GM21423 (cell line): ENCODE measurements at regions not wholly inside any gene's neighbourhood (a gene's known extent, or its start where the extent isn't known, plus 50 kb on each side); places are given as distances from the start of the nearest gene placed in this dataset.

Experiments
- ATAC-seq: cut with Tn5 transposase; IDR thresholded peaks from one replicate; pipeline ENCODE4 v1.9.1; 2021; ENCODE audit warnings: mild to moderate bottlenecking, moderate library complexity; ENCODE audit not compliant: unreplicated experiment

DNA sequence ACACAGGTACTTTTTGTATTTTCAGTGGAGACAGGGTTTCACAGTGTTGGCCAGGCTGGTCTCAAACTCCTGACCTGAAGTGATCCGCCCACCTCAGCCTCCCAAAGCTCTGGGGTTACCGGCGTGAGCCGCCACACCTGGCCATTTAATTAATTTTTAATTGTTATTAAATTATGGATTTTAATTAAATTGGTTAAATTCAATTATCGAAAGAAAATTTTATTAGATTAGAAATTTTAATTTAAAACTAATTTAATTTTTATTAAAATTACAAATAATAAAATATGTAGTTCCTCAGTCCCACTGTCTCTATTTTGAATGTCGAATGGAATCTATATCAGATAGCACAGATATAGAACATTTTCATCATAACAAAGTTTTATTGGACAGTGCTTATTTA, 416.5 kb downstream of the GABRG2 start:
- no peak for ATAC-seq

DNA sequence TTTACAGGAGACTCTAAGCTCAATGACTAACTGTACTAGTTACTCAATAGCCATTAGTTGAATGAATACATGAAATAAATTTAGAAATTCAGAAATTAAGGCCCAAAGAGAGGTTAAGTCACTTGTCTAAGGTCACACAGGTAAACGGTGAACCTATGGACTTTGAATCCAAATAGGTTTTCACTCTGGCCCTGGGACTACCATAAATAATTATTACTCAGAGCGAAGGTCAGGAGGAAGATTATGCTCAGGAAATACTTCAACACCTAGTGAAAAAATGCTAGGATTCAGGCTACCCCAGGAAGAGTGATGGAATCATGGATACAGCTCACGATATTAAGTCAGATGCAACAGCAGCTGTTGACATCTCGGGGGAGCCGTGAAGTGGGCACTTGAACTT, 417.4 kb downstream of the GABRG2 start:
- ATAC-seq, result no peak

DNA sequence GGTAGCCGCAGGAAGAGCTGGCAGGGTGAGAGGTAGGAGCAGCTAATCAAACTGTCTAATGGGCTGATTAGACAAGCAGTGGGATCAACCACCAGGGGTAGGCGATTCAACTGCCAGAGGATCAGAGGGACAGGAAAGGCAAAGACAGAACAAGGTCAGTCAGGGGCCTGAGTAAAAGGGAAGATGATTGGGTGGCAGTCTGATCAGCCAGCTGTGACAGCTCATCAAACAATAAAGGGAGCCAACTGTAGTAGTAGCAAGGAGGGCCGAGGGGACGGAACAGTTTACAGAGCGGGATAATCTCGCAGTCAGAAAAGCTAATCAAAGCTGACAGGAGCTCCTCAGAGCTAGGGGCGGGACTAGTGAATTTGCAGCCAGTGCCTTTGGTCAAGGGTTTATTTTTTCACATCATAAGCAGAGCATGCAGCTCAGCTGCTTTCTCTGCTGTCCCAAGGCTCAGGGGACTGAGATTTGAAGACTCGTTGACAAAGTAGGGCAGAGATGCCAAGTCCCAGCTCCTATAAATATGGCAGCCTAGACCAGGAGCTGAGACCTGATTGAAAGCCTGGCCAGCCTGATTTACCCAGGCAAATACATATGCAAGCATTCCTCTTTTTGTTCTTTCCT, 418.2 kb downstream of the GABRG2 start:
- no peak for ATAC-seq

DNA sequence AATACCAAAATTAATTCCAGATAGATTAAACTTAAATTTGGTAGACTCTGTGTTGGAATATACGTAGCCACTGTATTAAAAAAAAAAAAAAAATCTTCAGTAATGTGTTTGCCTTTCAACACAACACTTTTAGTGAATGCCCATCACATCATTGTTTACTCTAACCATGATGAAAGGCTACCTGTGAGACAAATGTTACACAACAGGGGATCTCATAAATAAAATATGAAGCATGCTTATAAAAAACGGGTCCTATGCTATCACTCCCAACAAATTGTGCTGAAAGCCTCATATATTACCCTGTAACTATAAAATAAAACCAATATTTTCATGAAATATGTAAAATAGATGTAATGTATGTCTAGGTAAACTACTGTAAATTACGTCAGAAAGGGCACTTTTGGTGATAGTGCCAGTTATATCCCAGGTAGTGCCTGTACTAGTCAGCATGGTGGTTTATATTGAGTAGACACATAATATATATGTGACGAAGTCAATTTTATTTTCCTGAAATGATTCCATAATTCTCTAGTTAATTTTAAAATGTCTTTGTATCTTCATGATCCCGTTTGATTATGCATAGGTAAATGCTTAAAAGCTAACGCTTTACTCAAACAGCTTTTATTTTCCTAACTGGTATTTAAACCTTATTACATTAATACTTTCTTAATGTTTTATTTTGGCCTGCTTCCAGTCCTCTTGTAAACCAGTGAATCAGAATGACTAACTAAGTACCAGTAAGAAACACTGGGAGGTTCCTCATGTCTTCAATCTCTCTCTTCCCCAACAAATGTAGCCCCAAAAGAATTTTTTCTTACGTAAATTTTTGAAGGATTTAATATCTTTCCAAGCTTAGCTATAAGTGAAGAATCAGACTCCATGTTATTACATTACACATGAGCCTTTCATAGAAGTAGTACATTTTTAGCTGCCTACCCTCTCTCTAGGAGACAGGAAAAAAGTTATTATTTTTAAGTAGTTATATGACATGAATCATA, 420.3 kb downstream of the GABRG2 start:
- no peak for ATAC-seq

DNA sequence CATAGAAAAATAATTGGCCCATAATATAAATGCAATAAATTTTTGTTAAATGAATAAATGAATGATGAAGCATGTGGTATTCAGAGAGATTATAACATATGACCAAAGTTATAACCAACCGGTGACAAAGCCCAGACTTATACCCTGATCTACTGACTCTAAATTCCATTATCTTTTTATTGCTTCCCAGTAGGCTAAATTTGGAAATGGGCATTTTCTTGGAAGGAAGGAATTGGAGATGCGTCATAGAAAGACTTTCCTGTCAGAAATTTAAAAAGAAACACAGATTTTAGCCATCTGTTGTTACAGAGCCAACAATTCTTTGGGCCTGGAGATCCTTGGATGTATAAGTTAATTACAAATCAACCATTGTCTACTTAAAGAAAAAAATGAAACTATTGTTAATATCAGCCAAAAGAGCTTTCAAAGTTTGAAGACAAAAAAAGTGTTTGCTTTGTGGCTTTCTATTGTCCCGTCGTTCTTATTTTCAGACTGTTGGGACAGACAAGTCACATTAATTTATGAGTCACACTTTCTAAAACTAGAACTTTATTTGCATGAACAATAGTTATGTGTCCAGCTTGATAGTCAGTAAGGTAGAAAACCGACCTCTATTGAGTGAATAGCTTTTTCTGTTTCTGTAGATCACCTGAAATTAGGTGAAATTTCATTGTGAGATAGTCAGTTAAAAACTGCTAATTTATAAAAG, 428.7 kb downstream of the GABRG2 start:
- no peak for ATAC-seq

DNA sequence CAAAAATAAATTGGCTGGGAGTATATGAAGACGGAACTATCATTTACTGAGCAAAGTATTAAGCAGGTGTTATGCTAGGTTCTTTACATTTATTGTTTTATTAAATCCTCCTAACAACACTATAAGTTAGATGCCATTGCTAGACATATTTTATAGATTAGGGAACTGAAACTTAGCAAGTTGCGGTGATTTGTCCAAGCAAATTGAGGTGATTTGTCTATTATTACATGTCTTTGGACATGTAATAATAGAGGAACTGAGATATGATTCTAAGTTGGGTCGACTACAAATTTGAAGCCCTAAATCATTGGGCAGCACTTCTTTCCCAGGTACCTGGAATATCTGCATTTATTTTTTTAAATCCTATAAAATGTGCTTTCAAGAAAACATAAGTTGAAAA, 429.9 kb downstream of the GABRG2 start:
- no peak for ATAC-seq

DNA sequence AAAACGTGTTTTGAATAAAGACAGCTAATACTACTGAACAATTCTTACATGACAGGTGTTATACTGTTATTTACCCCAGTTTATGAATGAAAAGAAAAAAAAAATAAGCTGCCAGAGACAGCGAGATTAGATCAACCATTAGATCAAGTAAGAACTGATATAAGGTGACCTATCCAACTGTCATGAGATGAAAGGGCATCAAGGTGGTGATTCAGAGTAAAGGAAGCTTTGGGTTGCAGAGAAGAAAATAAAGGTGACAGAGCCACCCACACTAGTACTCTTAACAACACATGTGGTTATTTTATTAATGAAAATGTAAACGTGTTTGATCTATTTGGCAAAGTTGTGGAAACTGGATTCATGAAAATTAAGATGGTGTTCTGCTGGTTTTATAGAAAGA, 435.2 kb downstream of the GABRG2 start:
- ATAC-seq, result no peak

DNA sequence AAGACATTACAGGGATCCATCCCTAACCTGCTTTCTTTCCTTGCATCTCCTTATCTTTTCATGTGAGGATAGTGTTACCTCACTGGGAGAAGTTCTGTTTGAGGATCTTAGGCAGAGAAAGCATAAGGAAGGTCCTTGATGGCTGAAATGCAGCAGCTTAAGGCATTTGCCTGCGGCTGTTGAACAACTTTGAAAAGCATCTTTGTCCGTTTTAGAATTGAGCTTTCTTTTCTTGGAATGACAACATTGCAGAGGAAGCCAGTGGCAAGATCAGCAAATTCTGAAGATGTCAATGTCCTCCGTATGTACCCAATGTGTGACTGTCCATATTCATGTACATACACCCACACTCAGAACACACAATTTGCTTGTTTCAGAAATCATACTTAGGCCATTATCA, 436.2 kb downstream of the GABRG2 start:
- no peak for ATAC-seq

DNA sequence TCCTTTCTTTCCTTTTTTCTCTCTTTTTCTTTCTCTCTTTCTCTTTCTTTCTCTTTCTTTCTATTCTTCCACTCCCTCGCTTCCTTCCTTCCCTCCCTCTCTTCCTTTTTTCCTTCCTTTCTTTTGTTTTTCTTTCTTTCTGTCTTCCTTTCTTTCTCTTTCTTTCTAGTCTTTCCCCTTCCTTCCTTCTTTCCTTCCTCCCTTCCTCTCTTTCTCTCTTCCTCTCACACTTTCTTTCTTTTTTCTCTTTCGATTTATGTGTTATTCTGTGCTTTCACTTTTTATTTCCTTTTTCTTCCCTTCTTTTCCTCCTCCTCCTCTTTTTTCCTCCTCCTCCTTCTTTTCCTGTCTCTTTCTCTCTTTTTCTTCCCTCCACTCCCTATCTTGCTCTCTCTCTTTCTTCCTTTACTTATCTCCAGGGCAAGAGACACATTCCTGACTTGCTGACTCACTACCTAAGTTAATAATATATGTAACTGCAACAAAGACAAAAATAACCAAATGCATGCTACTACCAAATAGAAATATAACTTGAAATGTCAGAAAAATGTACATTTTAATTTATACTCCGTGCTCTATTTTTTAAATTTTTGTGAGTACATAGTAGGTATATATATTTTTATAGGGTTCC, 445.5 kb downstream of the GABRG2 start:
- no peak for ATAC-seq

DNA sequence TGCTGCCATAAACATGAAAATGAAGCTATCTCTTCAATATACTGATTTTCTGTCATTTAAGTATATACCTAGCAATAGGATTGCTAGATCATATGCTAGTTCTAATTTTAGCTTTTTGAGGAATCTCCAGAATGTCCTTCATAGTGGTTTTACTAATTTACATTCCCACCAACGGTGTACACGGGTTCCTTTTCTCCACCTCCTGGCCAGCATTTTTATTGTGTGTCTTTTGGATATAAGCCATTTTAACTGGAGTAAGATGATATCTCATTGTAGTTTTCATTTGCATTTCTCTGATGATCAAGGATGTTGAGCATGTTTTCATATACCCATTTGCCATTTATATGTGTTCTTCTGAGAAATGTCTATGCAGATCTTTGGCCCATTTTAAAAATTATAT, 446.5 kb downstream of the GABRG2 start:
- no peak for ATAC-seq

DNA sequence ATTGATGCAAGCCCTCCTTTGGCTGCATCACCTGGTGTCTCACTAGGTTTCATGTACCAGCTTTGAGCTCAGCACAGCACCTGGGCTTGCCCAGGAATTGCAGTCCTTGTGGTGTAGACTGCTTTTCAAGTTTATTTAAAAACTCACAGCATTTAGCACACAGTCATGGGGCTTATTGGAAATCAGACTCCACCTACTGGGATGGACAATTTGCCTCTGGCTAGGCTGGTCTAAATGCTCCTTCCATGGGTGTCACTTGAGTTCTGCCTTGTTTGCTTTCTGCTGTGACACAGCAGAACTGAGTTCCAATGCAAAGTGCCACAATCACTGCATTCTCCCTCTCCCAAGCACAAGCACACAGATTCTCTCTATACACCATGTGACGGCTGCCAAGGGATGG, 453.3 kb downstream of the GABRG2 start:
- ATAC-seq, result no peak

DNA sequence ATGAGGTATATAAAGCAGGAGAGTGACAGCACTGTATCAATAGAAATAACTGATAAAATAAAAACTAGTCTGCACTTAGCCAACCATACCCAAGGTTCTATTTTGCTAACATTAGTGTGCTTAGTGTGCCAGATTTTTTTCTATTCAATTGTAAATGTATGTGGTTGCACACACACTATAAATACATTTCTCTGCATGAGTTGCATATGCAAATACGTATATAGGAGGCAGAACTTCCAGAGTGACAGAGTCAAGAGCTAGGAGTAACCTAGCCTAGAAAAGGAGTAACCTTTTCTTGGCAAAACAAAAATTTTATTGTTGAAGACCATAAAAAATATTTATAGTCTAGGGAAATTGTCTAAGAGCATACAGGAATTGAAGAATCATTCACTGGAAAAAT, 461.6 kb downstream of the GABRG2 start:
- no peak for ATAC-seq

DNA sequence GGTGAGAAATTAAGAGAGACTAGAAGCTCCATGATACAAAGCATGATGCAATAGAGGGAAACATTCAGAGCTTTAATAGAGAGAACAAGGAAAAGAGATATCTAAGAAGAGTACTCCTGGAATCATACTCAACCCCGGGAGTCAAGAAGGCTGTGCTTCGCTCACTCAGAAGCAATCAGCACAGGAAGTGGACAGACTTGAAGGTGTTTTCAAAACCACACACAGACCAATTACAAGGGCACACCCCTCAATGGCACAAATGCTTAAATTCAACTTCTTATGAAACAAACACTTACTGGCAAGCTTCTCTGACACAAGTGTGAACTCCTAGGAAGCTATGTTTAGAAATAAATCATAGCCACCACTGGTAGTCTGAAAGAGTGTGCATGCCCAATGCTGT, 462.3 kb downstream of the GABRG2 start:
- ATAC-seq, result no peak

DNA sequence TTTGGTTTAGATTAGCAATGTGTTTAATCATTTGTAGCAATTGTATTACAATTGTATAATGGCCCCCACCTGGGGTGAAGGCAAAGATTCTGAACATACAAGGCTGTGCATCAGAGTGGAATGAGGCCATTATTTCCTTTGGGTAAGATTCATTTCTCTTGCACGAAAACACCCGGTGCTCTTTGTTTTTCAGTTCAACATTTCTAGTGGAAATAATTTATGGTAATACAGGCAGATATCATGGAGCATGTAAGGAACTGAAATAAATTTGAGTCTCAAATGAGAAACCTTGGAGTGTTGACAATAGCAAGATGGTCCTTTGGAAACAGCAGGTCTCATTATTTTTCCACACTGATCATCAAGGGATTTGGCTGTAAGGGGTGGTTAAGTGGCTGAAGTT, 475.9 kb downstream of the GABRG2 start:
- ATAC-seq, result no peak

DNA sequence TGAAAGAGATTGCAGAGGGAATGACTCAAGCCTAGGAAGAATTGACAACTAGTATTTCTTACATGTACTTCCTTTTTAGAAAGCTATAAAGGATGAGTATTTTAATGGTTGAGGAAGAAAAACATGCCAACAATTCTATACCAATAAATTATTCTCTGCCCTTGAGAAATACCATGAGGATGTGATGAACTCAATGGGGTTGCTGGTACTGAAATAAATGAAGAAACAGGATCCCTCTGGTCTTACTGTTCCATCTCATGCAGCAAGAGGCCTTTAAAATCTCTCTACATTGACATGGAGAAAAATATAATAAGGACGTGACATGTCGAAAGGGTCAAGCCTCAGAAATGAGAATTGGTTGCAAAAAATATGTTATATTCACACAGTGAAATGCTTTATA, 477.3 kb downstream of the GABRG2 start:
- ATAC-seq, result no peak

DNA sequence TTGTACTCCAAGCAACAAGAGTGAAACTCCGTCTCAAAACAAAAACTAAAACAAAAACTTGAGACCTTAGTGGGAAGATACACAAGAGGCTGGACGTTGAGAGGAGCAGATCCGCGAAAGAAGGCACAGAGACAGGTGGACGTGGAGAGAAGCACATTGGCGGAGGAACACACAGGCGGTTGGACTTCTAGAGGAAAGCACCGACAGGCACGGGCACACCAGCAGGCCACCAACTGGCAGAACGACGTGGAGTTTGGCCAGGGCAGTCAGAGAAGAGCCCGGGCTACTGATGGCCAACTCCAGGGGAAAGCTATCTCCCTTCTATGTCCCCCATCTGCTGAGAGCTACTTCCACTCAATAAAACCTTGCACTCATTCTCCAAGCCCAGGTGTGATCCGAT, 482.7 kb downstream of the GABRG2 start:
- no peak for ATAC-seq

DNA sequence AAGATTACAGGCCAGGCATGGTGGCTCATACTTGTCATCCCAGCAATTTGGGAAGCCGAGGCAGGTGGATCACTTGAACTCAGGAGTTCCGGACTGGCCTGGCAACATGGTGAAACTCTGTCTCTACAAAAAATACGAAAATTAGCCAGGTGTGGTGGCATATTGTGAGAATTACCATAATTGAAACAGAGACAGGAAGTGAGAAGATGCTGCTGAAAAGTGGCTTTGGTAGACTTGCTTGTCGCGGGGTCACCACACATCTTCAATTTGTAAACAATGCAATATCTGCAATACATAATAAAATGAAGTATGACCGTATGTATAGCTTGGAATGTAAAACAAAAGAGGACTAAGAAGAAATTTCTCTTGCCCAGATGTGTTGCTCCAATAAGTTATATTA, 490.5 kb downstream of the GABRG2 start:
- ATAC-seq, result no peak

DNA sequence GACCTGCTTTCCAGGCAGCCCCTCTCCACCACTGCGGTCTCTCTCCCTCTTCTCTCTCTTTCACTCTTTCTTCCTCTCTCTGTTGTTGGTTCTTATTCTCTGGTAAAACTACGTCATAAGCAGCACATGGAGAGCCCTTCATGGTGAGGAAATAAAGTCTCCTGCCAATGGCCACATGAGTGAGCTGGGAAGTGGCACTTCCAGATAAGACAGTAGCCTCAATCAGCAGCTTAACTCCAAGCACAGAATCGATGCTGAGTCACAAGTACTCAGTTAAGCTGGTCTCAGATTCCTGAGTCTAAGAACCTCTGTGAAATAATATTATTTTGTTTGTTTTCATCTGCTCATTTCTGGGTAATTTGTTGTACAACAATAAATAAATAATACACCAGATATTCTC, 500.1 kb downstream of the GABRG2 start:
- no peak for ATAC-seq

DNA sequence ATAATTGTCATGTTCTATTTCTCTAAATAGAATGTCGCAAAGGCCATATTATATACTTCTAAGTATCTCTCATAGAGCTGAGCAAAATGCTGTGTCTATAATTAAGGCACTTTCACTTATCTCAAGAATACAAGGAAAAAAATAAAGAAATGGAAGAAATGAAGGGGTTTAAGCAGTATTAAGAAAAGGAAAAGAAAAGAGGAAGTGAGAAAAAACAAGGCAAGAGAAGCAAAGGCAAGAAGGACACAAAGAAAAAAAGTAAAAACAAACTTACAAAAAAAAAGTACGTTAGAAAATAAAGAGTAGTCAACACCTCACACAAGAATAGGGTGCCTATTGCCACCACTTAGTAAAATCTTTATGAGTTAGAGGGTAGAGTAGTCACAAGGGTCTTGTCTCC, 506.2 kb downstream of the GABRG2 start:
- no peak for ATAC-seq

DNA sequence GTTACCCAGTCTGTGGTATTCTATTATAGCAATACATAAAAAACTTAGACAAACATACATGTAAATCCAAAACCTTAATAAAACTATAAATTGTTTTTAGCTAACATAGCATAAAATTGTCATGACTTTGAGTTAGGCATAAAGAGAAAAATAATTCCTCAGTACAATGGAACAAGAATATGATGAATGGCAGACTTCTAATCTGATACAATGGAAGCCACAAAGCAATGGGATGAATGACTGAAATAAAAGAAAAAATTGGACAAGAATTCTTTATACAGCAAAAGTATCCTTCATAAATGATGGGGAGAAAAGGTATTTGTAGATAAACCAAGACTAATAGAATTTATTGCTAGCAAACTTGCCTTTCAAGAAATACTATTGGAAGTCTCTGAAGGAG, 524.2 kb downstream of the GABRG2 start:
- ATAC-seq, result no peak

DNA sequence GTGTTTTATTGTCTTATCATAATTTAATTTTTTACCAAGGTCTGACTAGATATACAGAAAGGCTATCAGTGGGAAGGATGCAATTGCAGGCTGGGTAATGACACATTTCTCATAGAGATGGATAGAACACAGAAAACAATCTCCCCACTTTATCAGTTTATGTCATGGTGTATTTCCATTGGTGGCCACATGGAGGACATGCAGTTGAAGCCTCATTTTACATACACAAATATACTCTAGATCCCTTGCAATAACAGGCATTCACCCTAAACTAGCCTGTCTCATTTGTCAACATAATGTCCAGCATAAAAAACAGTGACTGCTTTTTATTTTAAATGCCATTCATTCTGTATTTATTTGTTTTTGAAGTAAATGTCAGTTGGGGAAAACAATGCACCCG, 526.3 kb downstream of the GABRG2 start:
- ATAC-seq, result no peak
